Ureter (tissue), 1 donor: ENCODE measurements at regions not wholly inside any gene's neighbourhood (a gene's known extent, or its start where the extent isn't known, plus 50 kb on each side); places are given as distances from the start of the nearest gene placed in this dataset.
"Not testable (repeated sequence)": the region's sequence is repeated elsewhere in the genome, so short reads cannot be mapped to it uniquely, and the experiment has no call there.

Experiments
- DNase-seq: peaks from one replicate; pipeline ENCODE4 v3.0.0-alpha.2; 2020; ENCODE audit warnings: low spot score
- donor health status: DM: yes; HTN: yes; CAD: no.

GRCh38 chr13:44664308-44664707 is 88.2 kb upstream of the TSC22D1 start:
- DNase-seq = no peak

- DNase-seq = no peak
Measured at GRCh38 chr13:44662515-44662914, 86.4 kb upstream of the TSC22D1 start.

- no peak for DNase-seq
Measured at GRCh38 chr13:44661936-44662335, 85.8 kb upstream of the TSC22D1 start.

GRCh38 chr13:44660050-44660449 is 83.9 kb upstream of the TSC22D1 start:
- DNase-seq = no peak

- DNase-seq = no peak
Measured at GRCh38 chr13:44652962-44653660, 77.0 kb upstream of the TSC22D1 start.

GRCh38 chr13:44652168-44652567 is 76.0 kb upstream of the TSC22D1 start:
- no peak for DNase-seq

- no peak for DNase-seq
Measured at GRCh38 chr13:44651724-44652123, 75.6 kb upstream of the TSC22D1 start.

- DNase-seq = no peak
Measured at GRCh38 chr13:44651209-44651608, 75.1 kb upstream of the TSC22D1 start.

GRCh38 chr13:44649834-44650233 is 73.7 kb upstream of the TSC22D1 start:
- DNase-seq = no peak

- no peak for DNase-seq
Measured at GRCh38 chr13:44649104-44649428, 72.9 kb upstream of the TSC22D1 start.

- DNase-seq = no peak
Measured at GRCh38 chr13:44648392-44649103, 72.4 kb upstream of the TSC22D1 start.

- DNase-seq = not testable (repeated sequence)
Measured at GRCh38 chr13:44647560-44647959, 71.4 kb upstream of the TSC22D1 start.

GRCh38 chr13:44646044-44646443 is 69.9 kb upstream of the TSC22D1 start:
- DNase-seq = no peak

GRCh38 chr13:44643256-44643655 is 67.1 kb upstream of the TSC22D1 start:
- DNase-seq = no peak

- no peak for DNase-seq
Measured at GRCh38 chr13:44637581-44637980, 61.5 kb upstream of the TSC22D1 start.

- DNase-seq = no peak
Measured at GRCh38 chr13:44629465-44630183, 53.5 kb upstream of the TSC22D1 start.

GRCh38 chr13:44628826-44629225 is 52.7 kb upstream of the TSC22D1 start:
- not testable (repeated sequence) for DNase-seq

GRCh38 chr13:44627441-44627840 is 51.3 kb upstream of the TSC22D1 start:
- no peak for DNase-seq

- DNase-seq = no peak
Measured at GRCh38 chr13:44626176-44626575, 50.0 kb upstream of the TSC22D1 start.
